22Rv1 (cell line): ENCODE measurements at regions not wholly inside any gene's neighbourhood (a gene's known extent, or its start where the extent isn't known, plus 50 kb on each side); places are given as distances from the start of the nearest gene placed in this dataset.

Source experiments
- H3K27ac ChIP-seq: fragments of 450-650 bp; 2 replicates; pipeline ENCODE4 v1.5.1; 2017
- ZFX ChIP-seq: fragments of 450-650 bp; IDR thresholded peaks from 2 replicates; pipeline ENCODE4 v1.6.1; 2017; ENCODE audit warnings: antibody characterized with exemption, borderline replicate concordance
- TF ChIP-seq, protein P1 (sequence below): fragments of 450-650 bp; IDR thresholded peaks from 2 replicates; pipeline ENCODE4 v1.5.1; 2017; ENCODE audit warnings: mild to moderate bottlenecking

DNA sequence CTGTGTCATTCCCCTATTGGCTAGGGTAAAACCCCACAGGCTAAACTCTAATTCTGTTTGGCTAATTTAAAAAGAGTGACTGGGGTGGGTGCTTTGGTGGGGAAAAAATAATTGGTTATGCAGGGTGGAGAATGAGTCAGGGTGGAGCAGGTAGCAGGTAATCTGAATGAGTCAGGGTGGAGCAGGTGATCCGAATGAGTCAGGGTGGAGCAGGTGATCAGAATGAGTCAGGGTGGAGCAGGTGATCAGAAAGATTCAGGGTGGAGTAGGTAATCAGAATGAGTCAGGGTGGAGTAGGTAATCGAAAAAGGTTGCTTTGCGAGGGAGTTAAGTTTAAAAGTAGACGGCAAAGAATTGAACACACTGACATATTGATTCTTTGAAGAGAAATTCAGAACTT is 1218.8 kb upstream of the ATXN8OS start:
- H3K27ac ChIP-seq = no peak overlapping the region
- TF ChIP-seq ZFX = no peak
- TF ChIP-seq, protein P1, sequence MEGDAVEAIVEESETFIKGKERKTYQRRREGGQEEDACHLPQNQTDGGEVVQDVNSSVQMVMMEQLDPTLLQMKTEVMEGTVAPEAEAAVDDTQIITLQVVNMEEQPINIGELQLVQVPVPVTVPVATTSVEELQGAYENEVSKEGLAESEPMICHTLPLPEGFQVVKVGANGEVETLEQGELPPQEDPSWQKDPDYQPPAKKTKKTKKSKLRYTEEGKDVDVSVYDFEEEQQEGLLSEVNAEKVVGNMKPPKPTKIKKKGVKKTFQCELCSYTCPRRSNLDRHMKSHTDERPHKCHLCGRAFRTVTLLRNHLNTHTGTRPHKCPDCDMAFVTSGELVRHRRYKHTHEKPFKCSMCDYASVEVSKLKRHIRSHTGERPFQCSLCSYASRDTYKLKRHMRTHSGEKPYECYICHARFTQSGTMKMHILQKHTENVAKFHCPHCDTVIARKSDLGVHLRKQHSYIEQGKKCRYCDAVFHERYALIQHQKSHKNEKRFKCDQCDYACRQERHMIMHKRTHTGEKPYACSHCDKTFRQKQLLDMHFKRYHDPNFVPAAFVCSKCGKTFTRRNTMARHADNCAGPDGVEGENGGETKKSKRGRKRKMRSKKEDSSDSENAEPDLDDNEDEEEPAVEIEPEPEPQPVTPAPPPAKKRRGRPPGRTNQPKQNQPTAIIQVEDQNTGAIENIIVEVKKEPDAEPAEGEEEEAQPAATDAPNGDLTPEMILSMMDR = no peak

DNA sequence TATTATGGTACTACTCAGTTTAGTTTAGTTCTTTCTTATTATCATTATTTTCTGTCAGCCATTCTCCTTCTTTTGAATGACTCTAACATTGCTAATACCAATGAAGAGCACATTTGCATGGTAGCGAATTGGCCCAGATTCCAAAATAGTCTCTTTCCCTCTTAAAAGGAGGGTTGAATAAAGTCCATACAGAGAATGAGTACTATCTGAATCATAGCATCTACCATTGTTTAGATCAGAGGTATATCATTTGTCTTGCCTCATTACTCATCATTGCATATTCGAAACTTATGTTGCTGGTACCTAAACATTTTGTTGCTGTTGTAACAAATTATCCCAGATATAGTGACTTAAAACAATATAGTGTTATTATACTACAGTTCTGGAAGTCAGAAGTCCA is 1235.3 kb upstream of the ATXN8OS start:
- TF ChIP-seq, protein P1 = no peak
- no peak for TF ChIP-seq ZFX
- no peak overlapping the region for H3K27ac ChIP-seq

DNA sequence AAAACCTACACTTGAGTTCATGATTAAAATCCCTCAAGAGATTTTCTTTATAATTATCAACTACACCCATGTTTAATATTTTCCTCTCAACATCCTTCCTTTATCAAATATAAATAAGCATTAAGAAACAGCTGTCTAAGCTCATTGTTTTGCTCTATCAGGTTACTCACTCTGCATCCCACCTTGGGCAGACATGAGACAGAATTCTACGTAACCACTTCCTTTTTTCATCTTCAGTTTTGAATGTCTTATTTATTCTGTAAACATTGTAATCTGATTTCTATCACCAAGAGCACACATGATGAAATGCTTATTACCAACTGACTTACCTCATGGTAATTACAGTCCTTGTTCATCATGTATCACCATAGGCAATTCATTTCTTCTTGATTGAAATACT is 1256.6 kb upstream of the ATXN8OS start:
- H3K27ac ChIP-seq = no peak overlapping the region
- TF ChIP-seq ZFX = no peak
- TF ChIP-seq, protein P1 = no peak

DNA sequence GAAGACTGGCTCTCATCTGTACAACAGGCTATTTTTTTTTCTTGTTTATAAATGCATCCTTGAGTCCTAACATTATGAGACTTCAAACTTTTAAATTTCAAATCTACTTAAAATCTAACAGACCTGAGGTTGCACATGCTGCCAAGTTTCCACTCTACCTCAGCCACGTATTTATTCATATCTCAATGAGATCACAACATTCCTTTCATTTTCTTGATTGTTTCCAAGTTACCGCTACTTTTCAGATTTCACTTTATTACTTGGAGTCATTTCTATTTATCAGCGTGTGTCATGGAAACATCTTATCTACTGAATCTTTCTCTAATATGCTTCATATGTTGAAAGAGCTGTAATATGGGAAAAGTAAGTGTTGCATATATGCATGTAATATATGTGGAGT is 1257.5 kb upstream of the ATXN8OS start:
- H3K27ac ChIP-seq = no peak overlapping the region
- TF ChIP-seq ZFX = no peak
- TF ChIP-seq, protein P1 = no peak

DNA sequence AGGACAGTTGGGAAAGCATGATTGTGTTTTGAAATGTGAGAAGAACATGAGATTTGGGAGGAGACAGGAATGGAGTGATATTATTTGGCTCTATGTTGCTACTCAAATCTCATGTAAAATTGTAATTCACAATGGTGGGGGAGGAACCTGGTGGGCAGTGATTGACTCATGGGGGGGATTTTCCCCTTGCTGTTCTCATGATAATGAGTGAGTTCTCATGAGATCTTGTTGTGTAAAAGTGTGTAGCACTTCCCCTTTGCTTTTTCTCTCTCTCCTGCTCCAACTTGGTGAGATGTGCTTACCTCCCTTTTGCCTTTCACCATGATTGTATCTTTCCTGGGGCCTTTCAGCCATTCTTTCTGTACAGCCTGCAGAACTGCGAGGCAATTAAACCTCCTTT is 1261.0 kb upstream of the ATXN8OS start:
- no peak overlapping the region for H3K27ac ChIP-seq
- TF ChIP-seq, protein P1 = no peak
- TF ChIP-seq ZFX = no peak

DNA sequence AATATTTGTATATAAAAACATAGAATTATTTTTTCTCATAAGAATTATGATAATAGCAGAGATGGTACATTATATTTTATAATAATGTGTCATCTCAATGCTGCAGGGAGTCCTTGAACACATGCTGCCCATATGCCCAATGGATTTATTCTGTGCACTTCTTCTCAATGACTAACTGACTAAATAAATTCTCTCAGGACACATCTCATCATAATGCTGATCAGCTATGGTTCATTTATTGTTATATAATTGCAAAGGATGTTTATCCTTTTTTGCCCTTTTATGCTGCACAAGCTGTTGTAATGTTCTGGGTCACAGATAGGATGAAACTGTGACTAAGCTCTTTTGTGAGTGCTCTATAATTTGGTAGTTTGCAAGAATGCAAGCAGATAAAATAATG is 1273.3 kb upstream of the ATXN8OS start:
- no peak for TF ChIP-seq ZFX
- TF ChIP-seq, protein P1 = no peak
- no peak overlapping the region for H3K27ac ChIP-seq

DNA sequence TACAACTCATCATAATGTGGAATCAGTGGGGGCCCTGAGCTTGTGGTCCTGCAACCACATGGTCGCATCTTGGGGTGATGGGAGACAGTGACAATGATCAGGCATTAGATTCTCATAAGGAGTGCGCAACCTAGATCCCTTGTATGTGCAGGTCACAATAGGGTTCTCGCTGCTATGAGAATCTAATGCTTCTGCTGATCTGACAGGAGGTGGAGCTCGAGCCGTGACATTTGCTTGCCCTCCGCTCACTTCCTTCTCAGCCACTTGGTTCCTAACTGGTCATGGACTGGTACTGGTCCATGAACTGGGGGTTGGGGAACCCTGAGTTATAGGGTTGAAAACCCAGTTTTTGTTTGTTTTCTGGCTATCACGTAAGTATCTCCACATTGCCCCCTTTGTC is 1290.9 kb upstream of the ATXN8OS start:
- H3K27ac ChIP-seq = no peak overlapping the region
- no peak for TF ChIP-seq ZFX
- TF ChIP-seq, protein P1 = no peak
